Endothelial cell of umbilical vein (primary cell): ENCODE measurements at regions not wholly inside any gene's neighbourhood (a gene's known extent, or its start where the extent isn't known, plus 50 kb on each side); places are given as distances from the start of the nearest gene placed in this dataset.

Source experiments
- BruUV-seq: library from RNA; stranded (reverse); fragments of 400-500 nt; replicated peaks from 2 replicates; lab custom pipeline; 2021; lab: Mats Ljungman, UMichigan
- CTCF ChIA-PET: fragments of 300-600, 350-600 bp; sonication (Branson Sonifier 250); formaldehyde crosslinking; loops from one replicate; lab custom pipeline; 2021; ENCODE audit warnings: antibody characterized with exemption, inconsistent platforms; lab: Charles Lee
- POLR2A ChIA-PET: fragments of 300-600, 350-600 bp; sonication (Branson Sonifier 250); formaldehyde crosslinking; loops from one replicate; lab custom pipeline; 2021; ENCODE audit warnings: antibody characterized with exemption, inconsistent platforms; lab: Charles Lee
- DNase-seq: peaks from one replicate; pipeline ENCODE4 v3.0.0-alpha.2; 2011; ENCODE audit warnings: low read depth, low spot score
- FAIRE-seq: peaks from 2 replicates; lab custom pipeline; 2011; peaks lifted over from hg19 to GRCh38; lab: Jason Lieb, UNC
- H2AFZ ChIP-seq: 2 replicates; pipeline ENCODE4 v1.6.0; 2012; ENCODE audit warnings: low read depth, low read length, control low read depth, inconsistent platforms
- H3K27ac ChIP-seq: 2 replicates; pipeline ENCODE4 v1.5.1; 2011; ENCODE audit warnings: low read depth, mild to moderate bottlenecking, control low read depth, low read length, moderate library complexity; ENCODE audit not compliant: insufficient read depth
- H3K27me3 ChIP-seq, 2 experiments: 2 replicates each; pipeline versions ENCODE4 v1.6.0 to v1.6.1; 2011; ENCODE audit warnings: low read length in 2 of 2, mixed read lengths in 1 of 2; ENCODE audit not compliant: control insufficient read depth in 2 of 2, insufficient read depth in 2 of 2
- H3K36me3 ChIP-seq, 2 experiments: 2 replicates in 1 of 2; 3 replicates in 1 of 2; pipeline ENCODE4 v1.5.1; 2011; ENCODE audit warnings: low read length in 2 of 2, mild to moderate bottlenecking in 1 of 2, moderate library complexity in 1 of 2; ENCODE audit not compliant: control insufficient read depth in 2 of 2, insufficient read depth in 2 of 2; ENCODE audit errors: extremely low read depth in 1 of 2
- H3K4me1 ChIP-seq: 3 replicates; pipeline ENCODE4 v1.5.1; 2011; ENCODE audit warnings: mild to moderate bottlenecking, low read length; ENCODE audit not compliant: control insufficient read depth, insufficient read depth; ENCODE audit errors: extremely low read depth
- H3K4me2 ChIP-seq: 2 replicates; pipeline ENCODE4 v1.6.1; 2011; ENCODE audit warnings: low read length, control low read depth, mixed read lengths; ENCODE audit not compliant: insufficient read depth
- H3K4me3 ChIP-seq, 3 experiments: fragments of 200-600 bp in 1 of 3; sonication (generic), shearing (Covaris generic) in 1 of 3; replicated peaks in 1 of 3; 2 replicates each; pipeline ENCODE4 v1.5.1; 2011 to 2016; ENCODE audit warnings: control low read depth in 3 of 3, low read length in 3 of 3, mild to moderate bottlenecking in 2 of 3, inconsistent platforms in 1 of 3, low read depth in 1 of 3, moderate library complexity in 1 of 3; ENCODE audit not compliant: insufficient read depth in 1 of 3
- H3K79me2 ChIP-seq: 2 replicates; pipeline ENCODE4 v1.6.0; 2012; ENCODE audit warnings: low read length, inconsistent platforms; ENCODE audit not compliant: control insufficient read depth, insufficient read depth
- H3K9ac ChIP-seq: replicated peaks from 2 replicates; pipeline ENCODE3; 2011; ENCODE audit warnings: low read length, control low read depth; ENCODE audit not compliant: insufficient read depth; ENCODE audit errors: extremely low read depth
- H3K9me1 ChIP-seq: replicated peaks from 3 replicates; pipeline ENCODE4 v1.6.0; 2011; ENCODE audit warnings: mild to moderate bottlenecking, low read length; ENCODE audit not compliant: control insufficient read depth, insufficient read depth; ENCODE audit errors: extremely low read depth
- H3K9me3 ChIP-seq: replicated peaks from 2 replicates; pipeline ENCODE4 v1.5.1; 2012; ENCODE audit warnings: low read length, inconsistent platforms; ENCODE audit not compliant: control insufficient read depth, insufficient read depth
- H4K20me1 ChIP-seq: replicated peaks from 2 replicates; pipeline ENCODE3; 2011; ENCODE audit warnings: mild to moderate bottlenecking, low read length; ENCODE audit not compliant: control insufficient read depth, insufficient read depth; ENCODE audit errors: extremely low read depth
- EZH2 ChIP-seq: IDR thresholded peaks from 2 replicates; pipeline ENCODE4 v1.6.1; 2012; ENCODE audit warnings: borderline replicate concordance, low read depth, mild to moderate bottlenecking, moderate library complexity, low read length, inconsistent platforms; ENCODE audit not compliant: severe bottlenecking
- FOS ChIP-seq: IDR thresholded peaks from 2 replicates; pipeline ENCODE4 v1.6.1; 2011; ENCODE audit warnings: mild to moderate bottlenecking, low read length, moderate library complexity, borderline replicate concordance; ENCODE audit not compliant: insufficient read depth
- GATA2 ChIP-seq: IDR thresholded peaks from 2 replicates; pipeline ENCODE4 v1.7.0; 2011; ENCODE audit warnings: low read depth, mild to moderate bottlenecking, moderate library complexity, mixed read lengths, low read length; ENCODE audit not compliant: insufficient read length, insufficient read depth
- JUN ChIP-seq: IDR thresholded peaks from 2 replicates; pipeline ENCODE4 v1.6.1; 2011; ENCODE audit warnings: borderline replicate concordance, low read depth; ENCODE audit not compliant: insufficient read length, insufficient read depth
- MYC ChIP-seq: IDR thresholded peaks from one replicate; pipeline ENCODE4 v1.6.1; 2011; ENCODE audit warnings: mild to moderate bottlenecking, low read depth, low read length
- POLR2A ChIP-seq: IDR thresholded peaks from 2 replicates; pipeline ENCODE4 v1.6.1; 2012; ENCODE audit warnings: low read depth, mild to moderate bottlenecking, control low read depth, low read length
- POLR2AphosphoS5 ChIP-seq: IDR thresholded peaks from 2 replicates; pipeline ENCODE4 v1.6.1; 2012; ENCODE audit warnings: low read depth, mild to moderate bottlenecking, control low read depth, low read length, moderate library complexity; ENCODE audit not compliant: insufficient read depth
- dilution Hi-C: fragments of 300-500 bp; cut with MboI; formaldehyde crosslinking; loops from one replicate; pipeline ENCODE4 v1.15.0; 2019; ENCODE audit warnings: low sequenced_read_pairs; ENCODE audit not compliant: extremely low pct_ligation_motif_present
- intact Hi-C: fragments of 100-400 bp; cut with micrococcal nuclease; formaldehyde crosslinking; loops from one replicate; pipeline ENCODE4 v1.10.0; 2022
- TF ChIP-seq, protein P1 (sequence below): IDR thresholded peaks from 2 replicates; pipeline ENCODE4 v1.6.1; 2011; ENCODE audit not compliant: insufficient read depth, insufficient read length
- TF ChIP-seq, protein P2 (sequence below), 2 donors: IDR thresholded peaks; 1 replicate in 1 of 2; 2 replicates in 1 of 2; pipeline ENCODE4 v1.5.1; 2011; ENCODE audit warnings: low read length in 2 of 2, mild to moderate bottlenecking in 2 of 2, moderate library complexity in 2 of 2, control low read depth in 1 of 2, inconsistent platforms in 1 of 2, low read depth in 1 of 2; ENCODE audit not compliant: insufficient read depth in 1 of 2; ENCODE audit errors: extremely low read depth in 1 of 2

DNA sequence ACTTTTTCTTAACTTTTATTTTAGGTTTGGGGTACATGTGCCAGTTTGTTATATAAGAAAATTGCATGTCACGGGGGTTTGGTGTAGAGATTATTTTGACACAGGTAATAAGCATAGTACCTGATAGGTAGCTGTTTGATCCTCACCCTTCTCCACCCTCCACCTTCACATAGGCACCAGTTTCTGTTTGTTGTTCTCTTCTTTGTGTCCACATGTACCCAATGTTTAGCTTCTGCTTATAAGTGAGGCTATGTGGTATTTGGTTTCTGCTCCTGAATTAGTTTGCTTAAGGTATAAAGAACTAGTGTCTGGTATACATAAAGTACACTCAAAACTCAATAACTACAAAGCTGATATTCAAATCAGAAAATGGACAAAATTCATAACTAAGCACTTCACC is 654.6 kb upstream of the LINC00305 start:
- Histone ChIP-seq H3K9me1 (no peaks in the 10 kb centered on the region), H3K27ac (no peak overlapping the region), H3K9ac (no peak overlapping the region), H3K4me2 (no peak overlapping the region), H3K4me3 (no peak overlapping the region), H3K27me3 (no peaks in the 10 kb centered on the region), H2AFZ (no peak overlapping the region), H3K9me3 (peaks cover 4% of the 10 kb centered on the region), H3K36me3 (no peaks in the 10 kb centered on the region), H3K4me1 (no peaks in the 10 kb centered on the region), H3K79me2 (no peaks in the 10 kb centered on the region), H4K20me1 (no peaks in the 10 kb centered on the region)
- BruUV-seq: no TSS peak
- intact Hi-C loops (no loop called here), dilution Hi-C loops (no loop called here)
- FAIRE-seq: no peak
- ChIA-PET CTCF (no interaction called here), POLR2A (no interaction called here)
- TF ChIP-seq EZH2: no peak
- TF ChIP-seq JUN: no peak
- TF ChIP-seq, protein P1, sequence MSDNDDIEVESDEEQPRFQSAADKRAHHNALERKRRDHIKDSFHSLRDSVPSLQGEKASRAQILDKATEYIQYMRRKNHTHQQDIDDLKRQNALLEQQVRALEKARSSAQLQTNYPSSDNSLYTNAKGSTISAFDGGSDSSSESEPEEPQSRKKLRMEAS: no peak
- no peak for TF ChIP-seq POLR2AphosphoS5
- no peak for TF ChIP-seq MYC
- no peak for TF ChIP-seq POLR2A
- TF ChIP-seq FOS: no peak
- TF ChIP-seq GATA2: no peak
- TF ChIP-seq, protein P2, sequence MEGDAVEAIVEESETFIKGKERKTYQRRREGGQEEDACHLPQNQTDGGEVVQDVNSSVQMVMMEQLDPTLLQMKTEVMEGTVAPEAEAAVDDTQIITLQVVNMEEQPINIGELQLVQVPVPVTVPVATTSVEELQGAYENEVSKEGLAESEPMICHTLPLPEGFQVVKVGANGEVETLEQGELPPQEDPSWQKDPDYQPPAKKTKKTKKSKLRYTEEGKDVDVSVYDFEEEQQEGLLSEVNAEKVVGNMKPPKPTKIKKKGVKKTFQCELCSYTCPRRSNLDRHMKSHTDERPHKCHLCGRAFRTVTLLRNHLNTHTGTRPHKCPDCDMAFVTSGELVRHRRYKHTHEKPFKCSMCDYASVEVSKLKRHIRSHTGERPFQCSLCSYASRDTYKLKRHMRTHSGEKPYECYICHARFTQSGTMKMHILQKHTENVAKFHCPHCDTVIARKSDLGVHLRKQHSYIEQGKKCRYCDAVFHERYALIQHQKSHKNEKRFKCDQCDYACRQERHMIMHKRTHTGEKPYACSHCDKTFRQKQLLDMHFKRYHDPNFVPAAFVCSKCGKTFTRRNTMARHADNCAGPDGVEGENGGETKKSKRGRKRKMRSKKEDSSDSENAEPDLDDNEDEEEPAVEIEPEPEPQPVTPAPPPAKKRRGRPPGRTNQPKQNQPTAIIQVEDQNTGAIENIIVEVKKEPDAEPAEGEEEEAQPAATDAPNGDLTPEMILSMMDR (IDR thresholded peaks at IDR 0.05; ENCODE audit: extremely low read depth in 1 of 2, insufficient read depth in 1 of 2, low read depth in 1 of 2, low read length in 2 of 2): no peak
- no peak for DNase-seq
